ENCODE measurements at regions not wholly inside any gene's neighbourhood (a gene's known extent, or its start where the extent isn't known, plus 50 kb on each side); places are given as distances from the start of the nearest gene placed in this dataset.

DNA sequence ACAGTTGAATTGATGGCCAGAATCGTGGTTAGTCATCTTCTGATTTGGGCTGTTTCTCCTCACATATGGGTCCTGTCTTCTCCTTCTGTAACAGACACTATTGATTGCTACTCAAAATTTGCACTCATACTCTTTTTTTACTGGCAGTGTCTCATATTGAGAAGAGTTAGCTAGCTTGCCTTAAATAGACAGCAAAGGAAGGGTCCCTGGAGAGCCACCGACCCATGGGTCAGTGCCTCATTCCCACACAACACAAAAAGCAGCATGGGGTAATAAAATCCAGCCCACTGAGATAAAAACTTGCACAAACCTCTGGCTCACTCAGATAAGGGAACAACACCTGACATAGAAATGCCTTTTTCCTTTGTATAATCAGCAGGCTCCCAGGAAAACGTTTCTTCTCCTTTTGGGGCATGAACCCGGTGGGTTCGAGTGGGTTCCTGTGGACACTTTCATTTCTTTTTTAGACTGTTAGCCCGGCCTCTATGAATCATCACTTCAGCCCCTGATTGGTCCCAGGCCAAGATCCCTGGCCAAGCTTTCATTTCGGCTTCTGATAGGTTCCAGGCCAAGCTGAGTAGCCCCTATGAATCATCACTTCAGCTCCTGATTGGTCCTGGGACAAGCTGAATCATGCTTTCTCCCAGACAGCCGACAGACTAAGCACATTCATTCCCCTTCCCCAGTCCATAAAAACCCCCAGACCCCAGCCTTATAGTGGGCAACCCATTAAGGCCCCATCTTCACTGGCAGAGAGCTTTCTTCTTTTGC, 408.1 kb downstream of the DCAF12L2 start:
- TF ChIP-seq POLR2A (IDR thresholded peaks at IDR 0.05): no peak
- TF ChIP-seq, protein P1, sequence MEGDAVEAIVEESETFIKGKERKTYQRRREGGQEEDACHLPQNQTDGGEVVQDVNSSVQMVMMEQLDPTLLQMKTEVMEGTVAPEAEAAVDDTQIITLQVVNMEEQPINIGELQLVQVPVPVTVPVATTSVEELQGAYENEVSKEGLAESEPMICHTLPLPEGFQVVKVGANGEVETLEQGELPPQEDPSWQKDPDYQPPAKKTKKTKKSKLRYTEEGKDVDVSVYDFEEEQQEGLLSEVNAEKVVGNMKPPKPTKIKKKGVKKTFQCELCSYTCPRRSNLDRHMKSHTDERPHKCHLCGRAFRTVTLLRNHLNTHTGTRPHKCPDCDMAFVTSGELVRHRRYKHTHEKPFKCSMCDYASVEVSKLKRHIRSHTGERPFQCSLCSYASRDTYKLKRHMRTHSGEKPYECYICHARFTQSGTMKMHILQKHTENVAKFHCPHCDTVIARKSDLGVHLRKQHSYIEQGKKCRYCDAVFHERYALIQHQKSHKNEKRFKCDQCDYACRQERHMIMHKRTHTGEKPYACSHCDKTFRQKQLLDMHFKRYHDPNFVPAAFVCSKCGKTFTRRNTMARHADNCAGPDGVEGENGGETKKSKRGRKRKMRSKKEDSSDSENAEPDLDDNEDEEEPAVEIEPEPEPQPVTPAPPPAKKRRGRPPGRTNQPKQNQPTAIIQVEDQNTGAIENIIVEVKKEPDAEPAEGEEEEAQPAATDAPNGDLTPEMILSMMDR (IDR thresholded peaks at IDR 0.05): no peak
